NCI-H2107 (cell line): ENCODE measurements at regions not wholly inside any gene's neighbourhood (a gene's known extent, or its start where the extent isn't known, plus 50 kb on each side); places are given as distances from the start of the nearest gene placed in this dataset.

Experiments used
- DNase-seq: peaks from one replicate; lab custom pipeline; 2025; lab: John Stamatoyannopoulos, UW

- no peak for DNase-seq
Measured at GRCh38 chr10:71069909-71070666, 142.3 kb upstream of the UNC5B start.

- no peak for DNase-seq
Measured at GRCh38 chr10:71070741-71071140, 141.6 kb upstream of the UNC5B start.

- DNase-seq, result no peak
Measured at GRCh38 chr10:71072131-71072822, 140.1 kb upstream of the UNC5B start.

GRCh38 chr10:71072823-71073210, 139.6 kb upstream of the UNC5B start:
- no peak for DNase-seq

- DNase-seq, result no peak
Measured at GRCh38 chr10:71073451-71074175, 138.8 kb upstream of the UNC5B start.

- DNase-seq, result no peak
Measured at GRCh38 chr10:71074176-71074755, 138.1 kb upstream of the UNC5B start.

GRCh38 chr10:71075086-71075758, 137.1 kb upstream of the UNC5B start:
- DNase-seq, result no peak

- no peak for DNase-seq
Measured at GRCh38 chr10:71075759-71076472, 136.5 kb upstream of the UNC5B start.

GRCh38 chr10:71076473-71077142, 135.8 kb upstream of the UNC5B start:
- DNase-seq, result no peak

GRCh38 chr10:71077143-71077581, 135.2 kb upstream of the UNC5B start:
- DNase-seq, result no peak

- no peak for DNase-seq
Measured at GRCh38 chr10:71077796-71078453, 134.4 kb upstream of the UNC5B start.

GRCh38 chr10:71078454-71079145, 133.8 kb upstream of the UNC5B start:
- DNase-seq, result no peak

GRCh38 chr10:71079761-71080380, 132.5 kb upstream of the UNC5B start:
- DNase-seq, result no peak

GRCh38 chr10:71080381-71081228, 131.8 kb upstream of the UNC5B start:
- DNase-seq, result no peak

GRCh38 chr10:71081229-71081560, 131.2 kb upstream of the UNC5B start:
- no peak for DNase-seq

GRCh38 chr10:71081912-71082311, 130.5 kb upstream of the UNC5B start:
- DNase-seq, result no peak

- DNase-seq, result no peak
Measured at GRCh38 chr10:71082960-71083715, 129.2 kb upstream of the UNC5B start.

- DNase-seq, result no peak
Measured at GRCh38 chr10:71083716-71083975, 128.7 kb upstream of the UNC5B start.
